ENCODE measurements at regions not wholly inside any gene's neighbourhood (a gene's known extent, or its start where the extent isn't known, plus 50 kb on each side); places are given as distances from the start of the nearest gene placed in this dataset.
"Not testable (repeated sequence)": the region's sequence is repeated elsewhere in the genome, so short reads cannot be mapped to it uniquely, and the experiment has no call there.

DNA sequence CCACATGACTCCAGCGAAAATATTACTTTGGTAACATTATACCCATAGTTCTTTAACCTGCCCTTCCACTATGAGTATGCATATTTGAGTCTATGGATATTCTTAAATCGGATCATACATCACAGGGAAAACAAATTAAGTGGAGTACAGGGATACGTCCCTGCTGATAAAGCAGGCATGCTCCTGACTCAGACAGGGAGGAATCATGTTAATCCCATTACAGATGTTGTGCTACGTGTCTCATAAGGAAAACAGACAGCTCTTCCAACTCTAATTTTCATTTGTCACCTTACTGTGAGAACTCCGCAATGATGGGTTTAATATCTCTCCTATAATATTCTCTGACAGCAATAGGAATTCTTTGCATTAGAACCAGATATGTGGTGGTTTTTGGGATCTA, 469.5 kb upstream of the POM121L12 start:
- no peak for DNase-seq

DNA sequence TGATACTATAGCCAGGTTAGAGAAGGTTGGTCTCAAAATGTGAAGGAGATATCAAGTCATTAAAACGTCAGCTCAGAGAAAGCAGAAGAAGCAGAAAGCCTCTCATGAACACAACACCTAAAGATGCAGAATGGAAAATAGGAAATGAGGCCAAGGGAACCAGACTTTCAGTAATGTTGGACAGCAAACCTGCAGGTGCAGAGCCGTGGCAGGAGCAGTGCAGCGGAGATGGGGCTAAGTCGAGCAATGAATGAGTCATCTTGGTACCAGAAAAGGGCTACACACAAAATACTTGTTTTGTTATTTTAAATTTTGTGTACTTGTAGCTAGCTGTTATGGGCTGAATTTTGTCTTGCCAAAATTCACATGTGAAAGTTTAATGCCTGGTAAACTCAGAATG, 479.6 kb upstream of the POM121L12 start:
- DNase-seq, result no peak

DNA sequence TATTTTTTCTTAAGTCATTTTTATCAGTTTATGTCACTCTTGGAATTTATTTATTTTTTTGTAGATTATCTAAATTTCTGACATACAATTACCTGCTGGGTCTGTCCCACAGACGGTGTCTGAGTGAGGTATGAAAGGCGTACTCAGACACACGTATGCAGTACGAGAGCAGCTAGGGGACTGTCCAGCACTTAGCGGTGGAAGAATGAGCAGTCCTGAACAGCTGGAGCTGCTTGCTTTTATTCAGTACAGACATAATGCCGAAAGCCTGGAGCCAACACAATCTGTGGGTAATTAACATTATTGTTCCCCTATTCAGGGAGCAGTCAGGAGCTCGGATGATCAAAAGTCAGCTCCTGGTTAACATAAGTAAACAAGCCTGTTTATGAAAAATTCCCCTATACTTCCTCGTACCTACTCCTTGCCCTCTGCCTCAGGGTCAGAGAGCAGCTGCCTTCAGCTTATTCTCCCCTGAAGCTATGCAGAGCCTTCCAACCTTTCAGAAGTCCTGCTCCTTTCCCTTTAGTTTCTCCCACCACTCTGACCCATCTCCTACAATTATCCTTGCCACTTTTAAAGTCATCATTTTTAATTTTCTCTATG, 488.0 kb upstream of the POM121L12 start:
- DNase-seq, result no peak

DNA sequence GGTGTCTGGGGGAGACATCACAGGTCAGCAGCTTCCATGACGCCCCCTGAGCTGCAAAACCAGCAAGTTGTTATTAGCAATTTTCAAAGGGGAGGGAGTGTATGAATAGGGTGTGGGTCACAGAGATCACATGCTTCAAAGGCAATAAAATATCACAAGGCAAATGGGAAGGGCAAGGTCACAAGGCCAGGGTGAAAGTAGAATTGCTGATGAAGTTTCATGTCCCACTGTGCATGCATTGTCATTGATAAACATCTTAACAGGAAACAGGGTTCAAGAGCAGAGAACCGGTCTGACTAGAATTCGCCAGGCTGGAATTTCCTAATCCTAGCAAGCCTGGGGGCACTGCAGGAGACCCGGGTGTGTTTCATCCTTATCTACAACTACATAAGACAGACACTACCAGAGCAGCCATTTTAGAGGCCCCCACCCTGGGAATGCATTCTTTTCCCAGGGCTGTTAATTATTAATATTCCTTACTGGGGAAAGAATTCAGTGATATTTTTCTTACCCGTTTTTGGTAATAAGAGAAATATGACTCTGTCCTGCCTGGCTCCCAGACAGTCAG, 494.2 kb upstream of the POM121L12 start:
- not testable (repeated sequence) for DNase-seq

GRCh38 chr7:52540041-52540440, 495.4 kb upstream of the POM121L12 start:
- no peak for DNase-seq

GRCh38 chr7:52539414-52539813, 496.0 kb upstream of the POM121L12 start:
- no peak for DNase-seq

DNA sequence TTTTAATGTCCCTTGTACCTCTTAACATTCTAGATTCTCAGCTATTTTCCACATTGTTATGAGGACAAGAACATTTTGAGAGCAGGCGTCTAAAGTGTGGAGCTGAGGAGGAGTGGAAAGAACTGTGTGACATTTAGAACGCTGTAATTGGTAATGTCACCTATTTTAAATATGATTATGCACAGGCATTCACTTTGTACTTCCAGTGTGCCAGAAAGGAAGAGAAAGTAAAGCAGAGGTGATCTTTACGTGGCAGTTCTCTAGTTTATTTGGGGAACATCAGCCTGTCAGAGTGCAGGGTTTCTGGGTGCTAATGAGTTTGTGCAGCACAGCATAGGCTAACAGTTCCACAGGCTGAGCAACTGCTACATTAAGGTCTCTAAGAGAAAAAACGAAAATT, 498.4 kb upstream of the POM121L12 start:
- DNase-seq, result no peak

GRCh38 chr7:52525772-52526341, 509.6 kb upstream of the POM121L12 start:
- no peak for DNase-seq

- DNase-seq, result no peak
These were observed 516.6 kb upstream of the POM121L12 start for GRCh38 chr7:52518869-52519268.

DNA sequence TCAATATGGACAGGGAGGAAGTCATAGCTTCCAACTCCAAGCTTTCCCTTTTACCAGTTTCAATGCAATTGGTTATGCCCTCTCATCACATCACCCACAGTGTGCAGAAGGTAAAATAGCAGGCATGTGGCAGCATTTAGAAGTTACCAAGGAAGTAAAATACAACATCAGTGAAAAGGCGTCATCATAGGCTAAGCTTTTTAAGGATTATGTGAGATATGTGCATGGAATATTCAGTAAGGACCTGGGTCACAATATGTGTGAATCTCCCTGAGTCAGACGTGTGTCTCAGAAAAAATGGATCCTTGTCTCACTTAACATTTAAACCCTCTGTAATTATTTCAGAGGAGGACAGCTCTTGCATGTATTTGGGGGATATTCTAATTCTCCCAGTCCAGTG, 522.8 kb upstream of the POM121L12 start:
- no peak for DNase-seq

- no peak for DNase-seq
These were observed 527.7 kb upstream of the POM121L12 start for GRCh38 chr7:52507546-52508255.

GRCh38 chr7:52506325-52506724, 529.1 kb upstream of the POM121L12 start:
- DNase-seq, result no peak

- DNase-seq, result no peak
These were observed 530.9 kb upstream of the POM121L12 start for GRCh38 chr7:52504561-52504960.

GRCh38 chr7:52502281-52502680, 533.2 kb upstream of the POM121L12 start:
- no peak for DNase-seq

- no peak for DNase-seq
These were observed 533.7 kb upstream of the POM121L12 start for GRCh38 chr7:52501696-52502095.

DNA sequence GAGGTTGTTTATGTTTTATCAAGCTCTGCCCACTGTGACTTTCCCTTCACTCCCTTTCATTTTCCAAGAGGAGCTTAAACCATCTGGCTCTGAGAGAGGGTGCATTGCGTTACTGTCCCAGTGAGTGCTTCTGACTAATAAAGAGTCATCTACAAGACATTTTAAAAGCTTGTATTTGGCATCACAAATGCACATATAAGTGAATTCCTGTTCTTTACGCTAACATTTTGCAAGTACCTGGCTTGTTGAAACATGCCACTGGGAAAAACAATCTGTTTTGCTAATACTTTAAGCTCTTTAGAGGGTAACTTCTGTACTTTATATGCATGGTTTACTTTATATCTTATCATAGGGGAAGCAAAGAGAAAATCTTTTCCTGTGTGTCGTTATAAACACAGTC, 534.6 kb upstream of the POM121L12 start:
- no peak for DNase-seq

GRCh38 chr7:52498366-52498765, 537.1 kb upstream of the POM121L12 start:
- DNase-seq, result no peak

- no peak for DNase-seq
These were observed 549.2 kb upstream of the POM121L12 start for GRCh38 chr7:52486267-52486666.

DNA sequence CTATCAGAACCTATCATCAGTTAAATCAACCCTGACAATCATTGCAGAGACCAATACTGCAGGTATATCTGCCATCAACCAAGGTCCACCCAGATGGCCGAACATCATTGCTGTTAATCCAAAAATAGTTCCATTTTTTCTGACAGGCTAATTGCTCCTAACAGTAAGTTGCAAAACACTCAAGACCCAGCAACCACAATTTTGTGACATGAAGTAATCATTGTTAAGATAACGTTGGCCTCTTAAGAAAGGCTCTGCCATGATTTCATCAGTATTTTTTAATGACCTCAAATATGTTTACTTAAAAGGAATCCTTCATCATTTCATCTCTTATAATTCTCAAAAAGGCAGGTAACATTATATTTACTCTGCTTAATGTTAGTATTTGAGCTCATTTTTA, 553.4 kb upstream of the POM121L12 start:
- DNase-seq, result no peak

DNA sequence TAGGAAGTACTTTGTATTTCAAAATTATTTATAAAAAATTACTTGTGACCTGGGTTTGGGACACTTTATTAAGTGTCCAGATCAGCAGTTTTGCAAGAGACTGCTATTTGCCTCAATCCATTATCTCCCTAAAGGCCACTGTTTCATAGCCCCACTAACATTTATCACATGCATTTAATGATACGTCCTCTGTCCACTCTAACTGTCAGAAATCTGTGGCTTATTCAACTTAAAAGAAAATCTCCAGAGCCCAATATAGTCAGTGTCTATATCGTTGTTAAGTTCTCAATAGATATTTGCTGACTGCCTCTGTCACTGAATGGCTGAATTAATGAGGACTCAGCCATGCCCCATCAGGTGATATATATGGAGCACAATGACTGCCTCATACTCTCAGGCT, 553.9 kb upstream of the POM121L12 start:
- DNase-seq, result no peak

- DNase-seq, result no peak
These were observed 555.4 kb upstream of the POM121L12 start for GRCh38 chr7:52479990-52480389.

DNA sequence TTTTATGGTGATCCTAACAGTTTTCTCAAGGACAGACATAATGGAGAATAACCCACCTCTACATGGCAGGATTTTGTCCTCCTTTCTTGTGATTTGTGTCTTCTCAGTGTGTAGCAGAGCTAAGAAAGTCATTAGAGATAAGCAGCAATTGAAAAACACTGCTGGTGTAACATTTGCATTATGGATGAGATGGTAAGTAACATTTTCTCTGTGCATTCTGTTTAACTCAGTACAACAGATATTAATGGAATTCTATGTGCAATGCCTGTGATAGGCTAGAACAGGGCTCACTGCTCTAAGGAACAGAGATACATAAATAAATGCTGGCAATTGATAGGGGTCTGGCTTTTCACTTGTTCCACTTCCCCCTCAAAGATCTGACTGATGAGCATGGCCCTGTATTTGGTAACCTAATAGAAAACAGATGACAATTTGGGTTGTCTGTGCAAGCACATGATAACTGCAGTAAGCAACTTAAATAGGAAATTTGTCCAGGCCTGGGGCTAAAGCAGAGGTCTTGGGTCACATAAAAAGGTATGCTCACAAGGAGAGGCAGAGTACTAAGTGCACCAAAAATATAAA, 560.3 kb upstream of the POM121L12 start:
- no peak for DNase-seq

- no peak for DNase-seq
These were observed 561.7 kb upstream of the POM121L12 start for GRCh38 chr7:52473756-52474155.
